ENCODE measurements at regions not wholly inside any gene's neighbourhood (a gene's known extent, or its start where the extent isn't known, plus 50 kb on each side); places are given as distances from the start of the nearest gene placed in this dataset.

GRCh38 chr5:38648703-38649291 is 92.4 kb upstream of the LIFR start:
- DNase-seq (no peak), ATAC-seq (no peak)
- no peaks in the 10 kb centered on the region for H3K9me3 ChIP-seq
- no peak overlapping the region for H3K27ac ChIP-seq
- 34% methylated on average over 3 of the region's 3 CpGs for WGBS (ENCODE audit: insufficient coverage, low coverage, low lambda C conversion rate, missing lambda C conversion rate)
- no peaks in the 10 kb centered on the region for H3K36me3 ChIP-seq
- H3K4me3 ChIP-seq: no peak overlapping the region
- intact Hi-C loops (cut with DNase I): no loop called here
- no peaks in the 10 kb centered on the region for H3K4me1 ChIP-seq
- TF ChIP-seq CTCF (IDR thresholded peaks at IDR 0.05) (no peak), POLR2A (IDR thresholded peaks at IDR 0.05) (no peak)
- H3K27me3 ChIP-seq: peaks cover 0 to 15% of the 10 kb centered on the region in 2 donors

GRCh38 chr5:38650540-38650939 is 94.1 kb upstream of the LIFR start:
- Histone ChIP-seq H3K4me1 (no peaks in the 10 kb centered on the region), H3K4me3 (no peak overlapping the region), H3K9me3 (no peaks in the 10 kb centered on the region), H3K36me3 (no peaks in the 10 kb centered on the region), H3K27me3 (peaks cover 0 to 15% of the 10 kb centered on the region in 2 donors), H3K27ac (no peak overlapping the region)
- intact Hi-C loops (cut with DNase I): no loop called here
- ATAC-seq (no peak), DNase-seq (no peak)
- TF ChIP-seq POLR2A (IDR thresholded peaks at IDR 0.05) (no peak), CTCF (IDR thresholded peaks at IDR 0.05) (no peak)
- WGBS (ENCODE audit: insufficient coverage, low coverage, low lambda C conversion rate, missing lambda C conversion rate): 14% methylated on average over 7 of the region's 7 CpGs

GRCh38 chr5:38650946-38651345 is 94.5 kb upstream of the LIFR start:
- intact Hi-C loops (cut with DNase I): no loop called here
- ATAC-seq: peak; percentile 28 to 66 (median 56)

GRCh38 chr5:38651806-38652205 is 95.4 kb upstream of the LIFR start:
- no peak overlapping the region for H3K27ac ChIP-seq
- no peak for TF ChIP-seq CTCF (IDR thresholded peaks at IDR 0.05)
- no peak for TF ChIP-seq POLR2A (IDR thresholded peaks at IDR 0.05)

More at GRCh38 chr5:38650946-38651345, 94.5 kb upstream of the LIFR start:
- DNase-seq: no peak
- no peak for TF ChIP-seq CTCF (IDR thresholded peaks at IDR 0.05)
- no peaks in the 10 kb centered on the region for H3K9me3 ChIP-seq
- no peak overlapping the region for H3K27ac ChIP-seq
- peaks cover 0 to 12% of the 10 kb centered on the region in 2 donors for H3K27me3 ChIP-seq
- H3K36me3 ChIP-seq: no peaks in the 10 kb centered on the region
- no peaks in the 10 kb centered on the region for H3K4me1 ChIP-seq
- H3K4me3 ChIP-seq: no peak overlapping the region
- WGBS (ENCODE audit: insufficient coverage, low coverage, low lambda C conversion rate, missing lambda C conversion rate): 48% methylated on average over 8 of the region's 8 CpGs

DNA sequence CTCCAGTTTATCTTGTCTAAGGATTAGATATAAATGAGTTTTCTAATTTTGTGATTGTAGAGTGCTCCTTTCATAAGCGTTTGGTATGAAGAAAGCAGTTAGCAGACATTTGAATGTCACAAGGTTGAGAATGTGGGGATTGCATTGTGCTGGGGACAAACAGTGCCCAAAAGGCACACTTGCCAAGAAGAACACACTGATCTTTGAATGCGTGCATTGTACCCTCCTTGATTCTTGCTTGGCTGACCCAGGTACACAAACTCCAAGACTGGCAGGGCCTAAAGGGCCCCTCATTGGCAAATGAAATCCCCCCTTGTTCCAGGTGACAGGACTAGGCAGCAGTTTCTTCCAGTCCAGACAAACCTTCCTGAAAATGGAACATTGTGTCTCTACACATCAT is 96.9 kb upstream of the LIFR start:
- Histone ChIP-seq H3K36me3 (no peaks in the 10 kb centered on the region), H3K4me3 (no peak overlapping the region), H3K4me1 (no peaks in the 10 kb centered on the region), H3K27me3 (peaks cover 0 to 6% of the 10 kb centered on the region in 2 donors), H3K9me3 (no peaks in the 10 kb centered on the region), H3K27ac (no peak overlapping the region)
- intact Hi-C loops (cut with DNase I): no loop called here
- TF ChIP-seq POLR2A (IDR thresholded peaks at IDR 0.05) (no peak), CTCF (IDR thresholded peaks at IDR 0.05) (no peak)
- no peak for ATAC-seq
- WGBS (ENCODE audit: insufficient coverage, low coverage, low lambda C conversion rate, missing lambda C conversion rate): 56% methylated on average over 2 of the region's 2 CpGs
- DNase-seq: no peak

More at GRCh38 chr5:38651806-38652205, 95.4 kb upstream of the LIFR start:
- DNase-seq (no peak), ATAC-seq (no peak)
- intact Hi-C loops (cut with DNase I): no loop called here
- Histone ChIP-seq H3K9me3 (no peaks in the 10 kb centered on the region), H3K27me3 (peaks cover 0 to 6% of the 10 kb centered on the region in 2 donors), H3K36me3 (no peaks in the 10 kb centered on the region), H3K4me3 (no peak overlapping the region), H3K4me1 (no peaks in the 10 kb centered on the region)
- WGBS (ENCODE audit: insufficient coverage, low coverage, low lambda C conversion rate, missing lambda C conversion rate): 80% methylated on average over 6 of the region's 6 CpGs

Measured in right lobe of liver (tissue), 6 donors.